ENCODE measurements at regions not wholly inside any gene's neighbourhood (a gene's known extent, or its start where the extent isn't known, plus 50 kb on each side); places are given as distances from the start of the nearest gene placed in this dataset.

DNA sequence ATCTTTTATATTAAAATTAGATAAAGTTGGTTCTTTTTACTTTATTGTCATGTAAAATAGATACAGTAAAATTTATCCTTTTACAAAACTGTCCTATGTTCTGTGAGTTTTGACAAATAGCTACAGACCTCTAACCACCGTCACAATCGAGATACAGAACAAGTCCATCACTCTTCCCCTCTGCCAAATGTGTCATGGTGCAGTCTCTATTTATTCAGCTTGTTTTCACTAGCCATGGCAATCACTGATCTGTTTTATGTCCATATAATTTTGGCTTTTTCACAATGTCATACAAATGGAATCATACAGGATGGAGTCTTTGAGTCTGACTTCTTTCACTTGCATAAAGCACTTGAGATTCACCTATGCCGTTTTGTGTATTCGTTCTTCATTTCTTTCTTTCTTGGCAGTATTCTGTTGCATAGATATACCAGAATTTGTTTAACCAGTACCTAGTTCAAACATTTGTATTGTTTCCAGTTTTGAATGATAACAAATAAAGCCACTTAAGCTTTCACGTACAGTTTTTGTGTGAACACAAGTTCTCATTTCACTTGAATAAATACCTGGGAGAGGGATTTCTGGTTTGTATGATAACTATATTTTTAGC is 273.2 kb upstream of the MPDZ start:
- Histone ChIP-seq H3K27ac (ENCODE audit: control insufficient read depth, insufficient read depth, low read length) (no peak overlapping the region), H3K4me3 (ENCODE audit: control insufficient read depth in 2 of 3, extremely low read depth in 1 of 3, insufficient read depth in 2 of 3, low read depth in 1 of 3, low read length in 3 of 3) (no peak overlapping the region), H3K4me1 (ENCODE audit: control insufficient read depth, extremely low read depth, insufficient read depth, low read length) (no peaks in the 10 kb centered on the region), H3K27me3 (ENCODE audit: control insufficient read depth, extremely low read depth, insufficient read depth, low read length) (no peaks in the 10 kb centered on the region), H4K20me1 (ENCODE audit: control insufficient read depth, extremely low read depth, insufficient read depth, low read length) (no peaks in the 10 kb centered on the region), H2AFZ (ENCODE audit: control insufficient read depth, low read length) (no peak overlapping the region), H3K4me2 (ENCODE audit: control insufficient read depth, extremely low read depth, insufficient read depth, low read depth, low read length) (no peak overlapping the region), H3K9me1 (ENCODE audit: control insufficient read depth, extremely low read depth, insufficient read depth, low read length) (no peaks in the 10 kb centered on the region), H3K9me3 (ENCODE audit: control insufficient read depth, low read depth, low read length) (no peaks in the 10 kb centered on the region), H3K36me3 (ENCODE audit: control insufficient read depth in 2 of 2, extremely low read depth in 1 of 2, insufficient read depth in 2 of 2, low read length in 2 of 2) (no peaks in the 10 kb centered on the region), H3K79me2 (ENCODE audit: control insufficient read depth, insufficient read depth, low read length) (no peaks in the 10 kb centered on the region), H3K9ac (ENCODE audit: control insufficient read depth, extremely low read depth, insufficient read depth, low read length) (no peak overlapping the region)
- dilution Hi-C loops (cut with MboI; ENCODE audit: extremely low pct_ligation_motif_present, low sequenced_read_pairs), result no loop called here
- DNase-seq (ENCODE audit: low read depth, low spot score), result no peak
- TF ChIP-seq, protein P1, sequence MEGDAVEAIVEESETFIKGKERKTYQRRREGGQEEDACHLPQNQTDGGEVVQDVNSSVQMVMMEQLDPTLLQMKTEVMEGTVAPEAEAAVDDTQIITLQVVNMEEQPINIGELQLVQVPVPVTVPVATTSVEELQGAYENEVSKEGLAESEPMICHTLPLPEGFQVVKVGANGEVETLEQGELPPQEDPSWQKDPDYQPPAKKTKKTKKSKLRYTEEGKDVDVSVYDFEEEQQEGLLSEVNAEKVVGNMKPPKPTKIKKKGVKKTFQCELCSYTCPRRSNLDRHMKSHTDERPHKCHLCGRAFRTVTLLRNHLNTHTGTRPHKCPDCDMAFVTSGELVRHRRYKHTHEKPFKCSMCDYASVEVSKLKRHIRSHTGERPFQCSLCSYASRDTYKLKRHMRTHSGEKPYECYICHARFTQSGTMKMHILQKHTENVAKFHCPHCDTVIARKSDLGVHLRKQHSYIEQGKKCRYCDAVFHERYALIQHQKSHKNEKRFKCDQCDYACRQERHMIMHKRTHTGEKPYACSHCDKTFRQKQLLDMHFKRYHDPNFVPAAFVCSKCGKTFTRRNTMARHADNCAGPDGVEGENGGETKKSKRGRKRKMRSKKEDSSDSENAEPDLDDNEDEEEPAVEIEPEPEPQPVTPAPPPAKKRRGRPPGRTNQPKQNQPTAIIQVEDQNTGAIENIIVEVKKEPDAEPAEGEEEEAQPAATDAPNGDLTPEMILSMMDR (optimal IDR thresholded peaks at IDR 0.05 in 1 of 3, IDR thresholded peaks at IDR 0.05 in 1 of 3, conservative IDR thresholded peaks at IDR 0.05 in 1 of 3; ENCODE audit: extremely low read depth in 1 of 3, insufficient read depth in 2 of 3, low read length in 3 of 3), result no peak
- no peak for TF ChIP-seq EZH2 (IDR thresholded peaks at IDR 0.05; ENCODE audit: low read length)
- no peak for FAIRE-seq

- Histone ChIP-seq H3K4me2 (ENCODE audit: control insufficient read depth, extremely low read depth, insufficient read depth, low read depth, low read length) (no peak overlapping the region), H3K9me3 (ENCODE audit: control insufficient read depth, low read depth, low read length) (no peaks in the 10 kb centered on the region), H3K9ac (ENCODE audit: control insufficient read depth, extremely low read depth, insufficient read depth, low read length) (no peak overlapping the region), H3K4me3 (ENCODE audit: control insufficient read depth in 2 of 3, extremely low read depth in 1 of 3, insufficient read depth in 2 of 3, low read depth in 1 of 3, low read length in 3 of 3) (no peak overlapping the region), H3K9me1 (ENCODE audit: control insufficient read depth, extremely low read depth, insufficient read depth, low read length) (no peaks in the 10 kb centered on the region), H3K27me3 (ENCODE audit: control insufficient read depth, extremely low read depth, insufficient read depth, low read length) (no peaks in the 10 kb centered on the region), H3K79me2 (ENCODE audit: control insufficient read depth, insufficient read depth, low read length) (no peaks in the 10 kb centered on the region), H3K36me3 (ENCODE audit: control insufficient read depth in 2 of 2, extremely low read depth in 1 of 2, insufficient read depth in 2 of 2, low read length in 2 of 2) (no peaks in the 10 kb centered on the region), H4K20me1 (ENCODE audit: control insufficient read depth, extremely low read depth, insufficient read depth, low read length) (no peaks in the 10 kb centered on the region), H3K27ac (ENCODE audit: control insufficient read depth, insufficient read depth, low read length) (no peak overlapping the region), H2AFZ (ENCODE audit: control insufficient read depth, low read length) (no peak overlapping the region), H3K4me1 (ENCODE audit: control insufficient read depth, extremely low read depth, insufficient read depth, low read length) (no peaks in the 10 kb centered on the region)
- TF ChIP-seq, protein P1 (optimal IDR thresholded peaks at IDR 0.05 in 1 of 3, IDR thresholded peaks at IDR 0.05 in 1 of 3, conservative IDR thresholded peaks at IDR 0.05 in 1 of 3; ENCODE audit: extremely low read depth in 1 of 3, insufficient read depth in 2 of 3, low read length in 3 of 3), result no peak
- TF ChIP-seq EZH2 (IDR thresholded peaks at IDR 0.05; ENCODE audit: low read length), result no peak
- no peak for FAIRE-seq
- dilution Hi-C loops (cut with MboI; ENCODE audit: extremely low pct_ligation_motif_present, low sequenced_read_pairs), result no loop called here
- DNase-seq (ENCODE audit: low read depth, low spot score), result no peak
Observed at GRCh38 chr9:13550519-13550918, 271.0 kb upstream of the MPDZ start.

Data from keratinocyte (primary cell).